GM12891 (cell line): ENCODE measurements at regions not wholly inside any gene's neighbourhood (a gene's known extent, or its start where the extent isn't known, plus 50 kb on each side); places are given as distances from the start of the nearest gene placed in this dataset.

Experiments
- PAX5 ChIP-seq: IDR thresholded peaks from 2 replicates; pipeline ENCODE4 v1.6.1; 2011; ENCODE audit warnings: low read length, moderate library complexity, mild to moderate bottlenecking; ENCODE audit not compliant: insufficient read depth, severe bottlenecking
- POLR2A ChIP-seq: IDR thresholded peaks from 2 replicates; pipeline ENCODE4 v1.6.1; 2011; ENCODE audit warnings: low read depth, low read length, control low read depth
- POLR2AphosphoS5 ChIP-seq: IDR thresholded peaks from 2 replicates; pipeline ENCODE4 v1.6.1; 2011; ENCODE audit warnings: low read depth, low read length, control low read depth
- SPI1 ChIP-seq: IDR thresholded peaks from 2 replicates; pipeline ENCODE4 v1.6.1; 2011; ENCODE audit warnings: low read depth, low read length, control low read depth
- TAF1 ChIP-seq: IDR thresholded peaks from 2 replicates; pipeline ENCODE4 v1.6.1; 2011; ENCODE audit warnings: low read depth, low read length, control low read depth

GRCh38 chr1:14424325-14425002 is 174.0 kb upstream of the KAZN start:
- no peak for TF ChIP-seq TAF1
- no peak for TF ChIP-seq POLR2A
- no peak for TF ChIP-seq POLR2AphosphoS5
- no peak for TF ChIP-seq SPI1
- TF ChIP-seq PAX5 = no peak
